NCI-H510A treated with DMSO at 0.1 percent for 48 hours (cell line): ENCODE measurements at regions not wholly inside any gene's neighbourhood (a gene's known extent, or its start where the extent isn't known, plus 50 kb on each side); places are given as distances from the start of the nearest gene placed in this dataset.
"Not testable (repeated sequence)": the region's sequence is repeated elsewhere in the genome, so short reads cannot be mapped to it uniquely, and the experiment has no call there.

Source experiments
- DNase-seq: peaks from one replicate; lab custom pipeline; 2025; lab: John Stamatoyannopoulos, UW

- no peak for DNase-seq
These were observed 169.9 kb downstream of the MC4R start for GRCh38 chr18:60202708-60203107.

GRCh38 chr18:60200558-60200957 lies 172.0 kb downstream of the MC4R start:
- no peak for DNase-seq

- no peak for DNase-seq
These were observed 173.1 kb downstream of the MC4R start for GRCh38 chr18:60199505-60199904.

GRCh38 chr18:60197671-60198462 lies 174.7 kb downstream of the MC4R start:
- DNase-seq: no peak

GRCh38 chr18:60196836-60197606 lies 175.6 kb downstream of the MC4R start:
- no peak for DNase-seq

GRCh38 chr18:60193780-60194179 lies 178.8 kb downstream of the MC4R start:
- DNase-seq: no peak

- no peak for DNase-seq
These were observed 180.6 kb downstream of the MC4R start for GRCh38 chr18:60191926-60192325.

- no peak for DNase-seq
These were observed 182.7 kb downstream of the MC4R start for GRCh38 chr18:60189856-60190255.

- no peak for DNase-seq
These were observed 183.6 kb downstream of the MC4R start for GRCh38 chr18:60188958-60189357.

- DNase-seq: no peak
These were observed 190.4 kb downstream of the MC4R start for GRCh38 chr18:60182223-60182622.

- DNase-seq: no peak
These were observed 191.9 kb downstream of the MC4R start for GRCh38 chr18:60180671-60181070.

GRCh38 chr18:60178224-60178623 lies 194.4 kb downstream of the MC4R start:
- DNase-seq: not testable (repeated sequence)

- no peak for DNase-seq
These were observed 196.3 kb downstream of the MC4R start for GRCh38 chr18:60176259-60176658.

- no peak for DNase-seq
These were observed 197.7 kb downstream of the MC4R start for GRCh38 chr18:60174832-60175231.

GRCh38 chr18:60172030-60172429 lies 200.5 kb downstream of the MC4R start:
- DNase-seq: no peak

GRCh38 chr18:60163622-60164021 lies 209.0 kb downstream of the MC4R start:
- DNase-seq: no peak

GRCh38 chr18:60162388-60162787 lies 210.2 kb downstream of the MC4R start:
- DNase-seq: no peak

GRCh38 chr18:60157810-60158209 lies 214.8 kb downstream of the MC4R start:
- no peak for DNase-seq

GRCh38 chr18:60153376-60153775 lies 219.2 kb downstream of the MC4R start:
- no peak for DNase-seq

- no peak for DNase-seq
These were observed 223.3 kb downstream of the MC4R start for GRCh38 chr18:60149316-60149715.

GRCh38 chr18:60147323-60147722 lies 225.3 kb downstream of the MC4R start:
- no peak for DNase-seq

GRCh38 chr18:60146220-60146960 lies 226.2 kb downstream of the MC4R start:
- no peak for DNase-seq

GRCh38 chr18:60145776-60146175 lies 226.8 kb downstream of the MC4R start:
- no peak for DNase-seq
